ENCODE measurements at regions not wholly inside any gene's neighbourhood (a gene's known extent, or its start where the extent isn't known, plus 50 kb on each side); places are given as distances from the start of the nearest gene placed in this dataset.

- DNase-seq = no peak
Observed at GRCh38 chr11:11038782-11039181, 180.9 kb upstream of the ZBED5 start.

- DNase-seq = no peak
Observed at GRCh38 chr11:11038352-11038751, 180.5 kb upstream of the ZBED5 start.

GRCh38 chr11:11036848-11037732, 179.2 kb upstream of the ZBED5 start:
- DNase-seq = peak; percentile 33

- DNase-seq = no peak
Observed at GRCh38 chr11:11036185-11036847, 178.5 kb upstream of the ZBED5 start.

GRCh38 chr11:11035331-11035730, 177.5 kb upstream of the ZBED5 start:
- DNase-seq = no peak

- no peak for DNase-seq
Observed at GRCh38 chr11:11034476-11034875, 176.6 kb upstream of the ZBED5 start.

- no peak for DNase-seq
Observed at GRCh38 chr11:11032066-11032465, 174.2 kb upstream of the ZBED5 start.

- DNase-seq = no peak
Observed at GRCh38 chr11:11029027-11029426, 171.2 kb upstream of the ZBED5 start.

GRCh38 chr11:11028017-11028692, 170.3 kb upstream of the ZBED5 start:
- DNase-seq = peak; percentile 69

GRCh38 chr11:11027288-11027687, 169.4 kb upstream of the ZBED5 start:
- no peak for DNase-seq

GRCh38 chr11:11025087-11025486, 167.2 kb upstream of the ZBED5 start:
- DNase-seq = no peak

GRCh38 chr11:11022125-11022730, 164.4 kb upstream of the ZBED5 start:
- peak; percentile 16 for DNase-seq

GRCh38 chr11:11021563-11021962, 163.7 kb upstream of the ZBED5 start:
- DNase-seq = no peak

- DNase-seq = no peak
Observed at GRCh38 chr11:11020747-11021149, 162.9 kb upstream of the ZBED5 start.

- DNase-seq = no peak
Observed at GRCh38 chr11:11020219-11020726, 162.4 kb upstream of the ZBED5 start.

- no peak for DNase-seq
Observed at GRCh38 chr11:11016943-11017342, 159.1 kb upstream of the ZBED5 start.

GRCh38 chr11:11016068-11016467, 158.2 kb upstream of the ZBED5 start:
- DNase-seq = no peak

GRCh38 chr11:11011617-11012016, 153.8 kb upstream of the ZBED5 start:
- DNase-seq = no peak

GRCh38 chr11:11010624-11011127, 152.8 kb upstream of the ZBED5 start:
- no peak for DNase-seq

GRCh38 chr11:11009179-11009578, 151.3 kb upstream of the ZBED5 start:
- no peak for DNase-seq

- DNase-seq = no peak
Observed at GRCh38 chr11:11004069-11004468, 146.2 kb upstream of the ZBED5 start.

GRCh38 chr11:11003226-11003625, 145.4 kb upstream of the ZBED5 start:
- DNase-seq = no peak

All from activated CD4-positive, alpha-beta T cell treated with anti-CD3 and anti-CD28 coated beads, Interleukin-2, amount 50 U/mL, for 16 hours (primary cell).